ENCODE measurements at regions not wholly inside any gene's neighbourhood (a gene's known extent, or its start where the extent isn't known, plus 50 kb on each side); places are given as distances from the start of the nearest gene placed in this dataset.

DNA sequence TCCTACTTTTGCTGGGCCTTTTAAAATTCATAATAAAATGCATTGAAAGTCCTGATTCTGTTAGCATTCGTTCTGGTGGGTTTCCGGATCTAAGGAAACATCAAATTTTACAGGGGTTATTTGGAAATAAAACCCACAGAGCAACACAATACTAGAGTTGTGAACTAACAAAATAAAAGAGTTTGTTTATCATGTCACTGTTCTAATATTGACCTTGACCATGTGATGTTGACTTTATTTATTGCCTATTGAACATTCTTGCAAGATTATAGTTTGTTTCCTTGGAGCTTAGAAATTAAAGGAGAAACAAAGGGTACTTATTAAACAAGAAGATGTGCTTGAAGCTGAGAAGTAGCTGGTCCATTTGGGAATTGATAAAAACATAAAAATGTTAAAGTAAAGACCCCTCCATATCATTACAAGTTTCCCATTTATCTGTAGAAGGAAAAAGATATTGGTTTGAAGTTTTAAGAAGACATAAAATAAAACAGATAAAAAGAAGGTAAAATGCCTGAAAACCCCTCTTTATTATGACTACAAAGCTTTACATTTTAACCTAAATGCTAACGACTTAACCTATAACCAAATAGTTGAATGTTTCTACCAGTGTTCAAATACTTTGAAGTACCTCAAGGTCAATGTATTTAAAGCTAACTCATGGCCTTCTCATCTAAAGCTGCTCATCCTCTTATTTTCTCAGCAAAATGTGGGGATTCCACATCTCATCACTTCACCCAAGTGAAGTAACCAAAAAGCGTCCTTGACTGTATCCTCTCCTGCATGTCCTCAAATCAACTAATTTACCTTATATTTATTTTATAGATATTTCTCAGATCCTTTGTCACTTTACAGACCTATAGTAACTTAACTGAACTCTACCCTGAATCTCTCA, 179.6 kb downstream of the GASK1B start:
- TF ChIP-seq, protein P1, sequence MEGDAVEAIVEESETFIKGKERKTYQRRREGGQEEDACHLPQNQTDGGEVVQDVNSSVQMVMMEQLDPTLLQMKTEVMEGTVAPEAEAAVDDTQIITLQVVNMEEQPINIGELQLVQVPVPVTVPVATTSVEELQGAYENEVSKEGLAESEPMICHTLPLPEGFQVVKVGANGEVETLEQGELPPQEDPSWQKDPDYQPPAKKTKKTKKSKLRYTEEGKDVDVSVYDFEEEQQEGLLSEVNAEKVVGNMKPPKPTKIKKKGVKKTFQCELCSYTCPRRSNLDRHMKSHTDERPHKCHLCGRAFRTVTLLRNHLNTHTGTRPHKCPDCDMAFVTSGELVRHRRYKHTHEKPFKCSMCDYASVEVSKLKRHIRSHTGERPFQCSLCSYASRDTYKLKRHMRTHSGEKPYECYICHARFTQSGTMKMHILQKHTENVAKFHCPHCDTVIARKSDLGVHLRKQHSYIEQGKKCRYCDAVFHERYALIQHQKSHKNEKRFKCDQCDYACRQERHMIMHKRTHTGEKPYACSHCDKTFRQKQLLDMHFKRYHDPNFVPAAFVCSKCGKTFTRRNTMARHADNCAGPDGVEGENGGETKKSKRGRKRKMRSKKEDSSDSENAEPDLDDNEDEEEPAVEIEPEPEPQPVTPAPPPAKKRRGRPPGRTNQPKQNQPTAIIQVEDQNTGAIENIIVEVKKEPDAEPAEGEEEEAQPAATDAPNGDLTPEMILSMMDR (IDR thresholded peaks at IDR 0.05): no peak
- no peak for TF ChIP-seq POLR2A (IDR thresholded peaks at IDR 0.05)
